ENCODE measurements at regions not wholly inside any gene's neighbourhood (a gene's known extent, or its start where the extent isn't known, plus 50 kb on each side); places are given as distances from the start of the nearest gene placed in this dataset. TPM values are rescaled to one million over a fixed set of nuclear protein-coding genes. Genes with fewer than 3 reads are reported as not detected.
"Not testable (repeated sequence)": the region's sequence is repeated elsewhere in the genome, so short reads cannot be mapped to it uniquely, and the experiment has no call there.

DNA sequence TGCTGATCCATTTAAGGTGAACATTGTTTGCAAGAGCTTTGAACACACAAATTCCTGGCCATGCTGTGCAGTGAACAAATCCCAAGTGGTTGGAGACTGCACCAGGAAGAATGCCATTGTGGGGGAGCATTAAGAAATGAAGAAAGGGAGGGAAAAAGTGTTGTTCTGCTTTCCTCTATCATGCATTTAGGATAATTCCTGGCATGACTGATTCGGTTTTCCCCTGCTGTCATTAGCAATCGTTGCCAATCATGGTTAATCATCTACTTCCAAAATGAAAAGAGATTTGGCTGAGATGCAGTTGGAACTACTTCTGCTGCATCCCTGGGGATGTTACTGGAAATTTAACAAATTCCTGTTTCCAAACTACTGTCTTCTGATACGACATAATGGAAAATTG is 73.7 kb upstream of the ZPLD1 start:
- Histone ChIP-seq H3K27ac (ENCODE audit: low read depth, low read length) (no peak overlapping the region), H3K9me3 (ENCODE audit: control insufficient read depth, insufficient read depth, low read length) (no peaks in the 10 kb centered on the region), H3K4me3 (ENCODE audit: low read depth, low read length) (no peak overlapping the region), H3K27me3 (ENCODE audit: control insufficient read depth, insufficient read depth, low read length) (no peaks in the 10 kb centered on the region)
- TF ChIP-seq, protein P1, sequence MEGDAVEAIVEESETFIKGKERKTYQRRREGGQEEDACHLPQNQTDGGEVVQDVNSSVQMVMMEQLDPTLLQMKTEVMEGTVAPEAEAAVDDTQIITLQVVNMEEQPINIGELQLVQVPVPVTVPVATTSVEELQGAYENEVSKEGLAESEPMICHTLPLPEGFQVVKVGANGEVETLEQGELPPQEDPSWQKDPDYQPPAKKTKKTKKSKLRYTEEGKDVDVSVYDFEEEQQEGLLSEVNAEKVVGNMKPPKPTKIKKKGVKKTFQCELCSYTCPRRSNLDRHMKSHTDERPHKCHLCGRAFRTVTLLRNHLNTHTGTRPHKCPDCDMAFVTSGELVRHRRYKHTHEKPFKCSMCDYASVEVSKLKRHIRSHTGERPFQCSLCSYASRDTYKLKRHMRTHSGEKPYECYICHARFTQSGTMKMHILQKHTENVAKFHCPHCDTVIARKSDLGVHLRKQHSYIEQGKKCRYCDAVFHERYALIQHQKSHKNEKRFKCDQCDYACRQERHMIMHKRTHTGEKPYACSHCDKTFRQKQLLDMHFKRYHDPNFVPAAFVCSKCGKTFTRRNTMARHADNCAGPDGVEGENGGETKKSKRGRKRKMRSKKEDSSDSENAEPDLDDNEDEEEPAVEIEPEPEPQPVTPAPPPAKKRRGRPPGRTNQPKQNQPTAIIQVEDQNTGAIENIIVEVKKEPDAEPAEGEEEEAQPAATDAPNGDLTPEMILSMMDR (IDR thresholded peaks at IDR 0.05; ENCODE audit: low read depth, low read length), result no peak
- no peak for DNase-seq (ENCODE audit: low read depth, low spot score)
- ChIA-PET CTCF (no interaction called here), POLR2A (no interaction called here)

DNA sequence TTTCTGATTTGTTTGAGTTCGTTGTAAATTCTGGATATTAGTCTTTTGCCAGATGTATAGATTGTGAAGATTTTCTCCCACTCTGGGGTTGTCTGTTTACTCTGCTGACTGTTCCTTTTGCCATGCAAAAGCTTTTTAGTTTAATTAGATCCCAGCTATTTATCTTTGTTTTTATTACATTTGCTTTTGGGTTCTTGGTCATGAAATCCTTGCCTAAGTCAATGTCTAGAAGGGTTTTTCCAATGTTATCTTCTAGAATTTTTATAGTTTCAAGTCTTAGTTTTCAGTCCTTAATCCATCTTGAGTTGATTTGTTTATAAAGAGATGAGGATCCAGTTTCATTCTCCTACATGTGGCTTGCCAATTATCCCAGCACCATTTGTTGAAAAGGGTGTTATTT is 68.7 kb upstream of the ZPLD1 start:
- H3K9me3 ChIP-seq (ENCODE audit: control insufficient read depth, insufficient read depth, low read length); H3K4me3 ChIP-seq (ENCODE audit: low read depth, low read length); H3K27me3 ChIP-seq (ENCODE audit: control insufficient read depth, insufficient read depth, low read length); POLR2A ChIA-PET; CTCF ChIA-PET; DNase-seq (ENCODE audit: low read depth, low spot score); H3K27ac ChIP-seq (ENCODE audit: low read depth, low read length): not testable (repeated sequence)

DNA sequence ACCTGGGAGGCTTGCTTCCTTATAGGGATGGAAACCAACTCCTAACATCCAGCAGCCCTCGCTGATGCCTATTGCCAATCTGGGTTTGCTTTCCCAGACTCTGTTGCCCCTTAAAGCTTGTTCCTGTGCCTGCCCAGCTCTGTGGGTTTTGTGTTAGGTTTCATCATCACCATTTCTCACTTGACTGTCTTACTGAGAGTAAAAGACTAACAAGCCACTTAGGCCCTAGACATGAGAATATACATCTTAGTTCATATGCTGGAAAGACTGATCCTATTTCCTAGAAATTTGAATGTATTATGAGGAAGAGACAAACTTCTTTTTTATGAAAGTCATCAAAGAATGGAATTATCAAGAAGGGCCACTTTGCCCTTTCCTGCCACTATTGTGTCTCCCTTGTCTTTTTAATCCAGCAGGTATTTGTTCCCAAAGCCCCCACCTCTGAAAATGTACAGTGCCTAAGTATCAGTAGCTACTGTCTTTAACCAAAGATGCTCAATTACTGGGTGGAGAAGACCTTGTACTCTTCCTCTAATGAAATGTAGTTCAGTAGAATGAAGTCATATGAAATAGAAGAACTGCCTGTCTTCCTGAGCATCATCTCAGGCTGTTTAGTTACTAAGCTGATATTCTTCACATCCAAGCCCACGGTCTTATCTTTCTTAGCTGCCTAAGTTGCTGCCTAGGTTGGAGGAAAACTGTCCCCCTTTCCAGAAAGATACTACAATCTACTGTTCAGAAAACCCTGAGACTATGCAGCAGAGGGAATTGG is 59.8 kb upstream of the ZPLD1 start:
- TF ChIP-seq, protein P1 (IDR thresholded peaks at IDR 0.05; ENCODE audit: low read depth, low read length), result no peak
- Histone ChIP-seq H3K27me3 (ENCODE audit: control insufficient read depth, insufficient read depth, low read length) (no peaks in the 10 kb centered on the region), H3K4me3 (ENCODE audit: low read depth, low read length) (no peak overlapping the region), H3K27ac (ENCODE audit: low read depth, low read length) (no peak overlapping the region), H3K9me3 (ENCODE audit: control insufficient read depth, insufficient read depth, low read length) (no peaks in the 10 kb centered on the region)
- POLR2A ChIA-PET, result no interaction called here
- CTCF ChIA-PET, result no interaction called here
- DNase-seq (ENCODE audit: low read depth, low spot score), result no peak

DNA sequence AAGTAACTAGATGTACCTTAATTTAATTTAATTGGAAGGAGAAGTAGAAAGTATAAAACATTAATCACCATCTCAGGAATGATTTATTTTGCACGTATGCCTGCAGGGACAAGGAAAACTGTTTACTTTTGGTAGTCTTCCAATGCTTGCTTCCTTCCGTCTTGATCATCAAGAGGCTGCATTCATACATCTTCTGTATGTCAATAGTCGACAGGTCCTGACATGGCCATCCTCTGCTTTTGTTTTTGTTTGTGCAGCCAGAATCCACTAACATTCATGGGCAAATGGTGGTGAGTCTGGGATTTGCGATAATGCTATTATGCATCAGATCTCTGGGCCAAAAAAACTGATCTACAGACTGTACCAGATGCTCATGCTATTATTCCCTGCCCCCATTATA is 56.6 kb upstream of the ZPLD1 start:
- no peaks in the 10 kb centered on the region for H3K9me3 ChIP-seq (ENCODE audit: control insufficient read depth, insufficient read depth, low read length)
- no peaks in the 10 kb centered on the region for H3K27me3 ChIP-seq (ENCODE audit: control insufficient read depth, insufficient read depth, low read length)
- no peak overlapping the region for H3K27ac ChIP-seq (ENCODE audit: low read depth, low read length)
- TF ChIP-seq, protein P1 (IDR thresholded peaks at IDR 0.05; ENCODE audit: low read depth, low read length), result no peak
- DNase-seq (ENCODE audit: low read depth, low spot score), result no peak
- no peak overlapping the region for H3K4me3 ChIP-seq (ENCODE audit: low read depth, low read length)
- ChIA-PET POLR2A (no interaction called here), CTCF (interaction anchor here (2.6 kb wide), 1 partner anchor 149 kb away, joined by 9 read pairs; no protein-coding TSS in a partner anchor)

DNA sequence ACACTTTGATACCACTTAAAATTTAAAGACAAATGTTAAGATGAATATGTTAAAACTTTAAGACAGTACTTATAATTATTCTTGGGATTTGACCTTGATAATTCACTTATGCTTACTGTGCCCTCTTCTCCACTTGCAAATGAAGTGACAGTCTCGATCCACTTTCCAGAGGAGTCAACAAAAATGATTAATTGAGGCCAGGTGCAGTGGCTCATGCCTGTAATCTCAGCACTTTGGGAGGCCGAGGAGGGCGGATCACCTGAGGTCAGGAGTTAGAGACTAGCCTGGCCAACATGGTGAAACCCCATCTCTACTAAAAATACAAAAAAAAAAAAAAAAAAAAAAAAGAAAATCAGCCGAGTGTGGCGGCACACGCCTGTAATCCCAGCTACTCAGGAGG is 52.6 kb upstream of the ZPLD1 start:
- DNase-seq (ENCODE audit: low read depth, low spot score); H3K9me3 ChIP-seq (ENCODE audit: control insufficient read depth, insufficient read depth, low read length); H3K4me3 ChIP-seq (ENCODE audit: low read depth, low read length); POLR2A ChIA-PET; H3K27ac ChIP-seq (ENCODE audit: low read depth, low read length); H3K27me3 ChIP-seq (ENCODE audit: control insufficient read depth, insufficient read depth, low read length); CTCF ChIA-PET: not testable (repeated sequence)

Small RNA genes lying in the stretch of these regions (small RNA-seq; reads per million reads assigned to genes)
- gene AC106712.1 (ENCODE audit: insufficient read length, low read depth), result not detected
- not detected for gene RF00019 (ENCODE audit: insufficient read length, low read depth)

All from AG04450 (cell line).